Natural killer cell (primary cell): ENCODE measurements at regions not wholly inside any gene's neighbourhood (a gene's known extent, or its start where the extent isn't known, plus 50 kb on each side); places are given as distances from the start of the nearest gene placed in this dataset.
"Not testable (repeated sequence)": the region's sequence is repeated elsewhere in the genome, so short reads cannot be mapped to it uniquely, and the experiment has no call there.

Experiments used
- ATAC-seq, 3 donors: fragments of 150-1000 bp in 2 of 3; fragments of 200-7000 bp in 1 of 3; cut with Tn5 transposase; 1 replicate in 1 of 3; 2 replicates in 2 of 3; pipeline ENCODE4 v1.10.0; 2021; ENCODE audit warnings: mild to moderate bottlenecking in 2 of 3, moderate library complexity in 2 of 3
- DNase-seq, 2 donors: peaks; one replicate each; pipeline versions ENCODE4 v3.0.0 to v3.0.0-alpha.2; 2013 to 2021; ENCODE audit warnings: mixed read lengths in 1 of 2
- H3K27ac ChIP-seq: one replicate; pipeline ENCODE4 v1.5.1; 2013; ENCODE audit warnings: mild to moderate bottlenecking, low read length
- H3K27me3 ChIP-seq: one replicate; pipeline ENCODE4 v1.6.1; 2013; ENCODE audit warnings: low read length; ENCODE audit not compliant: control insufficient read depth, insufficient read depth
- H3K36me3 ChIP-seq: one replicate; pipeline ENCODE4 v1.6.1; 2013; ENCODE audit warnings: low read length; ENCODE audit not compliant: control insufficient read depth, insufficient read depth
- H3K4me1 ChIP-seq: one replicate; pipeline ENCODE4 v1.6.1; 2013; ENCODE audit warnings: low read length; ENCODE audit not compliant: control insufficient read depth, insufficient read depth
- H3K4me3 ChIP-seq: one replicate; pipeline ENCODE4 v1.5.1; 2013; ENCODE audit warnings: low read length
- H3K9me3 ChIP-seq: one replicate; pipeline ENCODE4 v1.6.1; 2013; ENCODE audit warnings: low read length; ENCODE audit not compliant: control insufficient read depth, insufficient read depth
- H3K27ac Mint-ChIP-seq, 2 donors: one replicate each; pipeline ENCODE4 v1.8.0; 2022; ENCODE audit warnings: mild to moderate bottlenecking in 2 of 2, mixed read lengths in 2 of 2, moderate library complexity in 1 of 2
- H3K27me3 Mint-ChIP-seq, 2 donors: one replicate each; pipeline ENCODE4 v1.8.0; 2022; ENCODE audit warnings: low read depth in 2 of 2, mixed read lengths in 2 of 2
- H3K36me3 Mint-ChIP-seq: one replicate; pipeline ENCODE4 v1.8.0; 2022; ENCODE audit warnings: mixed read lengths
- H3K4me1 Mint-ChIP-seq, 2 donors: one replicate each; pipeline ENCODE4 v1.8.0; 2022; ENCODE audit warnings: mixed read lengths in 2 of 2
- H3K4me3 Mint-ChIP-seq: one replicate; pipeline ENCODE4 v1.8.0; 2022; ENCODE audit warnings: mild to moderate bottlenecking, moderate library complexity, mixed read lengths
- H3K9me3 Mint-ChIP-seq, 2 donors: one replicate each; pipeline ENCODE4 v1.8.0; 2022; ENCODE audit warnings: mixed read lengths in 2 of 2
- CTCF ChIP-seq: fragments of 200-600 bp; IDR thresholded peaks from one replicate; pipeline ENCODE4 v1.8.0; 2022; ENCODE audit warnings: antibody characterized with exemption
- WGBS: methylation state at CpG from one replicate; pipeline ENCODE4 v1.1.7; 2013; ENCODE audit warnings: missing lambda C conversion rate; ENCODE audit not compliant: insufficient coverage; 5-methylcytosine and 5-hydroxymethylcytosine counted together
- intact Hi-C: fragments of 100-400 bp; cut with micrococcal nuclease; formaldehyde crosslinking; loops from one replicate; pipeline ENCODE4 v1.14.2; 2022

GRCh38 chr17:27960183-27960849, 67.2 kb upstream of the LYRM9 start:
- no peak overlapping the region for H3K27ac ChIP-seq
- Mint-ChIP-seq H3K27me3 (no peaks in the 10 kb centered on the region), H3K4me3 (no peak overlapping the region), H3K4me1 (no peaks in the 10 kb centered on the region), H3K27ac (no peak overlapping the region), H3K9me3 (no peaks in the 10 kb centered on the region), H3K36me3 (no peaks in the 10 kb centered on the region)
- H3K9me3 ChIP-seq: no peaks in the 10 kb centered on the region
- no peaks in the 10 kb centered on the region for H3K4me1 ChIP-seq
- H3K4me3 ChIP-seq: no peak overlapping the region
- WGBS: 63% methylated on average over 1 of the region's 6 CpGs
- ATAC-seq (no peak), DNase-seq (no peak)
- TF ChIP-seq CTCF: no peak
- no peaks in the 10 kb centered on the region for H3K27me3 ChIP-seq
- intact Hi-C loops: no loop called here
- no peaks in the 10 kb centered on the region for H3K36me3 ChIP-seq

- intact Hi-C loops, H3K4me3 ChIP-seq, ATAC-seq, DNase-seq, H3K9me3 Mint-ChIP-seq, H3K27ac ChIP-seq, H3K36me3 ChIP-seq, H3K4me3 Mint-ChIP-seq, H3K27me3 ChIP-seq, H3K27ac Mint-ChIP-seq, H3K27me3 Mint-ChIP-seq, H3K9me3 ChIP-seq, H3K4me1 ChIP-seq, H3K36me3 Mint-ChIP-seq, H3K4me1 Mint-ChIP-seq: not testable (repeated sequence)
- WGBS: 83% methylated on average over 3 of the region's 3 CpGs
Measured at GRCh38 chr17:27962581-27962980, 69.4 kb upstream of the LYRM9 start.

- H3K27me3 ChIP-seq: peaks cover 3% of the 10 kb centered on the region
- no peak overlapping the region for H3K4me3 ChIP-seq
- no peak overlapping the region for H3K27ac ChIP-seq
- DNase-seq (no peak), ATAC-seq (no peak)
- Mint-ChIP-seq H3K4me1 (no peaks in the 10 kb centered on the region), H3K36me3 (no peaks in the 10 kb centered on the region), H3K4me3 (no peak overlapping the region), H3K27me3 (peaks cover 0 to 6% of the 10 kb centered on the region in 2 donors), H3K9me3 (no peaks in the 10 kb centered on the region), H3K27ac (no peak overlapping the region)
- intact Hi-C loops: no loop called here
- no peak for TF ChIP-seq CTCF
- H3K9me3 ChIP-seq: no peaks in the 10 kb centered on the region
- H3K36me3 ChIP-seq: no peaks in the 10 kb centered on the region
- no peaks in the 10 kb centered on the region for H3K4me1 ChIP-seq
- WGBS: 79% methylated on average over 6 of the region's 6 CpGs
Measured at GRCh38 chr17:27965224-27965623, 72.1 kb upstream of the LYRM9 start.

- Histone ChIP-seq H3K27ac (no peak overlapping the region), H3K4me3 (no peak overlapping the region), H3K4me1 (no peaks in the 10 kb centered on the region), H3K36me3 (no peaks in the 10 kb centered on the region), H3K27me3 (peaks cover 3% of the 10 kb centered on the region), H3K9me3 (no peaks in the 10 kb centered on the region)
- Mint-ChIP-seq H3K27ac (no peak overlapping the region), H3K4me1 (no peaks in the 10 kb centered on the region), H3K36me3 (no peaks in the 10 kb centered on the region), H3K4me3 (no peak overlapping the region), H3K9me3 (no peaks in the 10 kb centered on the region), H3K27me3 (peaks cover 0 to 7% of the 10 kb centered on the region in 2 donors)
- DNase-seq (no peak), ATAC-seq (no peak)
- intact Hi-C loops: no loop called here
- TF ChIP-seq CTCF: no peak
- 87% methylated on average over 8 of the region's 8 CpGs for WGBS
Measured at GRCh38 chr17:27968206-27968732, 74.2 kb upstream of the NLK start.
